NCI-H748 treated with DMSO at 0.1 percent for 48 hours (cell line): ENCODE measurements at regions not wholly inside any gene's neighbourhood (a gene's known extent, or its start where the extent isn't known, plus 50 kb on each side); places are given as distances from the start of the nearest gene placed in this dataset.
"Not testable (repeated sequence)": the region's sequence is repeated elsewhere in the genome, so short reads cannot be mapped to it uniquely, and the experiment has no call there.

Experiments used
- DNase-seq: peaks from one replicate; lab custom pipeline; 2025; lab: John Stamatoyannopoulos, UW

DNA sequence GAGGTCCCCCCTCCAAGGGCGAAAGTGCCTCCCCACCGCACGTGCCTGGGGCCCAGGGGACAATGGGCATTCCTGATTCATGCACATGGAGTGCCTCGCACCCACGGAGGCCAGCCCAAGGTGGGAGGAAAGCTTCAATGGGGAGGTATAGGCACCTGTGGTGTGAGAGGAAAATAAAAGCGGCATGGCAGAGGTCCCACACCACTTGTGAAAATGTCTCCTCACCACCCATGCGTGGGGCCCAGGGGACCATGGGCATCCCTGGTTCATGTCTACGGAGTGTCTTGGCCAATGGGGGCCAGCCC, 384.7 kb downstream of the ALG10 start:
- DNase-seq = no peak

DNA sequence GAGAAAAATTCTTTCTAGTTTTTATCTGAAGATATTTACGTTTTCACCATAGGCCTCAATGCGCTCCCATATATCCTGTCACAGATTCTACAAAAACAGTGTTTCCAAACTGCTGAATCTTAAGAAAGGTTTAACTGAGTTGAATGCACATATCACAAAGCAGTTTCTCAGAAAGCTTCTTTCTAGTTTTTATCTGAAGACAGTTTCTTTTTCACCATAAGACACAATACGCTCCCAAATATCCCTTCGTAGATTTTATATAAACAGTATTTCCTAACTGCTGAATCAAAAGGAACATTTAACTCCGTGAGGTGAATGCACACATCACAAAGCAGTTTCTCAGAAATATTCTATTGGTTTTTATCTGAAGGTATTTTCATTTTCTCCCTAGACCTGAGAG, 385.5 kb downstream of the ALG10 start:
- no peak for DNase-seq

DNA sequence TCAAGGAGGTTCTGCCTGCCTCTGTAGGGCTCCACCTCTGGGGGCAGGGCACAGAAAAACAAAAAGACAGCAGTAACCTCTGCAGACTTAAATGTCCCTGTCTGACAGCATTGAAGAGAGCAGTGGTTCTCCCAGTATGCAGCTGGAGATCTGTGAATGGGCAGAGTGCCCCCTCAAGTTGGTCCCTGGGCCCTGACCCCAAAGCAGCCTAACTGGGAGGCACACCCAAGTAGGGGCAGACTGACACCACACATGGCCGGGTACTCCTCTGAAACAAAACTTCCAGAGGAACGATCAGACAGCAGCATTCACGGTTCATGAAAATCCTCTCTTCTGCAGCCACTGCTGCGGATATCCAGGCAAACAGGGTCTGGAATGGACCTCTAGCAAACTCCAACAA, 409.2 kb downstream of the ALG10 start:
- not testable (repeated sequence) for DNase-seq
